Naive B cell (primary cell): ENCODE measurements at regions not wholly inside any gene's neighbourhood (a gene's known extent, or its start where the extent isn't known, plus 50 kb on each side); places are given as distances from the start of the nearest gene placed in this dataset.

Experiments used
- ATAC-seq, 2 donors: fragments of 150-1000 bp; cut with Tn5 transposase; 2 replicates each; pipeline ENCODE4 v1.10.0; 2021; ENCODE audit warnings: low read depth in 2 of 2, mild to moderate bottlenecking in 2 of 2, moderate library complexity in 2 of 2
- DNase-seq: peaks from one replicate; pipeline ENCODE4 v3.0.0; 2022
- H3K27ac Mint-ChIP-seq, 6 donors: one replicate each; pipeline ENCODE4 v1.8.0; 2020 to 2022; ENCODE audit warnings: mild to moderate bottlenecking in 6 of 6, mixed read lengths in 6 of 6, moderate library complexity in 5 of 6, inconsistent platforms in 2 of 6
- H3K27me3 Mint-ChIP-seq, 3 donors: one replicate each; pipeline ENCODE4 v1.8.0; 2021 to 2022; ENCODE audit warnings: mixed read lengths in 3 of 3, mild to moderate bottlenecking in 1 of 3
- H3K36me3 Mint-ChIP-seq, 2 donors: one replicate each; pipeline ENCODE4 v1.8.0; 2020 to 2022; ENCODE audit warnings: mixed read lengths in 2 of 2, inconsistent platforms in 1 of 2, mild to moderate bottlenecking in 1 of 2
- H3K4me1 Mint-ChIP-seq, 3 donors: one replicate each; pipeline ENCODE4 v1.8.0; 2020 to 2022; ENCODE audit warnings: mixed read lengths in 3 of 3, inconsistent platforms in 1 of 3, mild to moderate bottlenecking in 1 of 3, moderate library complexity in 1 of 3
- H3K4me3 Mint-ChIP-seq, 8 donors: one replicate each; pipeline ENCODE4 v1.8.0; 2020 to 2022; ENCODE audit warnings: mild to moderate bottlenecking in 8 of 8, mixed read lengths in 8 of 8, moderate library complexity in 8 of 8, inconsistent platforms in 2 of 8
- H3K9me3 Mint-ChIP-seq, 7 donors: one replicate each; pipeline ENCODE4 v1.8.0; 2020 to 2022; ENCODE audit warnings: mixed read lengths in 7 of 7, mild to moderate bottlenecking in 5 of 7, inconsistent platforms in 2 of 7, moderate library complexity in 1 of 7

GRCh38 chr14:34106310-34106709 lies 155.4 kb upstream of the EGLN3 start:
- Mint-ChIP-seq H3K4me3 (no peak overlapping the region), H3K27ac (no peak overlapping the region), H3K36me3 (no peaks in the 10 kb centered on the region), H3K27me3 (peaks cover 0 to 7% (median 6%) of the 10 kb centered on the region in 3 donors), H3K9me3 (peaks cover 0 to 5% (median 0%) of the 10 kb centered on the region in 7 donors), H3K4me1 (no peaks in the 10 kb centered on the region)
- DNase-seq, result no peak
- no peak for ATAC-seq

- Mint-ChIP-seq H3K4me3 (no peak overlapping the region), H3K27me3 (peaks cover 0 to 6% (median 0%) of the 10 kb centered on the region in 3 donors), H3K36me3 (no peaks in the 10 kb centered on the region), H3K27ac (no peak overlapping the region), H3K9me3 (peaks cover 0 to 5% (median 0%) of the 10 kb centered on the region in 7 donors), H3K4me1 (no peaks in the 10 kb centered on the region)
- DNase-seq (no peak), ATAC-seq (no peak)
These were observed 153.9 kb upstream of the EGLN3 start for GRCh38 chr14:34104489-34105397.

GRCh38 chr14:34103176-34103575 lies 152.3 kb upstream of the EGLN3 start:
- no peak overlapping the region for H3K27ac Mint-ChIP-seq
- ATAC-seq (no peak), DNase-seq (no peak)
- H3K9me3 Mint-ChIP-seq, result no peaks in the 10 kb centered on the region
- no peaks in the 10 kb centered on the region for H3K4me1 Mint-ChIP-seq
- no peak overlapping the region for H3K4me3 Mint-ChIP-seq
- H3K36me3 Mint-ChIP-seq, result no peaks in the 10 kb centered on the region
- no peaks in the 10 kb centered on the region for H3K27me3 Mint-ChIP-seq

GRCh38 chr14:34099635-34100034 lies 148.8 kb upstream of the EGLN3 start:
- Mint-ChIP-seq H3K27ac (no peak overlapping the region), H3K27me3 (no peaks in the 10 kb centered on the region), H3K4me1 (no peaks in the 10 kb centered on the region), H3K4me3 (no peak overlapping the region), H3K36me3 (no peaks in the 10 kb centered on the region), H3K9me3 (no peaks in the 10 kb centered on the region)
- ATAC-seq, result no peak
- DNase-seq, result no peak

- DNase-seq (no peak), ATAC-seq (no peak)
- Mint-ChIP-seq H3K27me3 (no peaks in the 10 kb centered on the region), H3K36me3 (no peaks in the 10 kb centered on the region), H3K4me3 (no peak overlapping the region), H3K27ac (no peak overlapping the region), H3K9me3 (no peaks in the 10 kb centered on the region), H3K4me1 (no peaks in the 10 kb centered on the region)
These were observed 148.1 kb upstream of the EGLN3 start for GRCh38 chr14:34098985-34099349.

GRCh38 chr14:34098045-34098984 lies 147.4 kb upstream of the EGLN3 start:
- H3K27ac Mint-ChIP-seq, result no peak overlapping the region
- no peaks in the 10 kb centered on the region for H3K4me1 Mint-ChIP-seq
- no peaks in the 10 kb centered on the region for H3K9me3 Mint-ChIP-seq
- H3K27me3 Mint-ChIP-seq, result peaks cover 0 to 4% (median 0%) of the 10 kb centered on the region in 3 donors
- no peak overlapping the region for H3K4me3 Mint-ChIP-seq
- ATAC-seq (no peak), DNase-seq (no peak)
- H3K36me3 Mint-ChIP-seq, result no peaks in the 10 kb centered on the region

- H3K27me3 Mint-ChIP-seq, result peaks cover 0 to 4% (median 0%) of the 10 kb centered on the region in 3 donors
These were observed 146.8 kb upstream of the EGLN3 start for GRCh38 chr14:34097644-34098043.

GRCh38 chr14:34094384-34094783 lies 143.5 kb upstream of the EGLN3 start:
- H3K4me1 Mint-ChIP-seq, result no peaks in the 10 kb centered on the region
- peaks cover 0 to 4% (median 0%) of the 10 kb centered on the region in 3 donors for H3K27me3 Mint-ChIP-seq
- H3K4me3 Mint-ChIP-seq, result no peak overlapping the region
- no peak for ATAC-seq
- H3K27ac Mint-ChIP-seq, result no peak overlapping the region
- no peak for DNase-seq
- H3K36me3 Mint-ChIP-seq, result no peaks in the 10 kb centered on the region
- no peaks in the 10 kb centered on the region for H3K9me3 Mint-ChIP-seq

More at GRCh38 chr14:34097644-34098043, 146.8 kb upstream of the EGLN3 start:
- DNase-seq (no peak), ATAC-seq (no peak)
- Mint-ChIP-seq H3K9me3 (no peaks in the 10 kb centered on the region), H3K36me3 (no peaks in the 10 kb centered on the region), H3K4me1 (no peaks in the 10 kb centered on the region), H3K4me3 (no peak overlapping the region), H3K27ac (no peak overlapping the region)

GRCh38 chr14:34093883-34094282 lies 143.0 kb upstream of the EGLN3 start:
- H3K9me3 Mint-ChIP-seq, result no peaks in the 10 kb centered on the region
- no peaks in the 10 kb centered on the region for H3K4me1 Mint-ChIP-seq
- H3K27ac Mint-ChIP-seq, result no peak overlapping the region
- H3K4me3 Mint-ChIP-seq, result no peak overlapping the region
- H3K36me3 Mint-ChIP-seq, result no peaks in the 10 kb centered on the region
- H3K27me3 Mint-ChIP-seq, result peaks cover 0 to 4% (median 0%) of the 10 kb centered on the region in 3 donors
- DNase-seq (no peak), ATAC-seq (no peak)

- no peak for DNase-seq
- peak overlapping the region in 1 of 6 donors; percentile 79 for H3K27ac Mint-ChIP-seq
- peaks cover 0 to 2% (median 0%) of the 10 kb centered on the region in 7 donors for H3K9me3 Mint-ChIP-seq
- no peaks in the 10 kb centered on the region for H3K4me1 Mint-ChIP-seq
- no peaks in the 10 kb centered on the region for H3K36me3 Mint-ChIP-seq
- H3K27me3 Mint-ChIP-seq, result peaks cover 0 to 10% (median 0%) of the 10 kb centered on the region in 3 donors
- ATAC-seq, result no peak
- no peak overlapping the region for H3K4me3 Mint-ChIP-seq
These were observed 139.6 kb upstream of the EGLN3 start for GRCh38 chr14:34090451-34090850.

GRCh38 chr14:34088914-34089313 lies 138.0 kb upstream of the EGLN3 start:
- H3K27ac Mint-ChIP-seq, result no peak overlapping the region
- peaks cover 0 to 2% (median 0%) of the 10 kb centered on the region in 7 donors for H3K9me3 Mint-ChIP-seq
- H3K4me1 Mint-ChIP-seq, result no peaks in the 10 kb centered on the region
- H3K27me3 Mint-ChIP-seq, result peaks cover 0 to 10% (median 7%) of the 10 kb centered on the region in 3 donors
- ATAC-seq, result no peak
- H3K4me3 Mint-ChIP-seq, result no peak overlapping the region
- DNase-seq, result no peak
- no peaks in the 10 kb centered on the region for H3K36me3 Mint-ChIP-seq

- Mint-ChIP-seq H3K9me3 (peaks cover 0 to 2% (median 0%) of the 10 kb centered on the region in 7 donors), H3K36me3 (no peaks in the 10 kb centered on the region), H3K4me1 (no peaks in the 10 kb centered on the region), H3K27me3 (peaks cover 0 to 10% (median 6%) of the 10 kb centered on the region in 3 donors), H3K4me3 (no peak overlapping the region), H3K27ac (no peak overlapping the region)
- DNase-seq, result no peak
- ATAC-seq, result no peak
These were observed 136.7 kb upstream of the EGLN3 start for GRCh38 chr14:34087571-34087970.

- DNase-seq, result no peak
- Mint-ChIP-seq H3K9me3 (peaks cover 0 to 2% (median 0%) of the 10 kb centered on the region in 7 donors), H3K4me1 (no peaks in the 10 kb centered on the region), H3K27me3 (peaks cover 0 to 11% (median 10%) of the 10 kb centered on the region in 3 donors), H3K36me3 (no peaks in the 10 kb centered on the region), H3K4me3 (no peak overlapping the region), H3K27ac (no peak overlapping the region)
- no peak for ATAC-seq
These were observed 135.4 kb upstream of the EGLN3 start for GRCh38 chr14:34086223-34086757.
